Frontal cortex (tissue), 1 donor: ENCODE measurements at regions not wholly inside any gene's neighbourhood (a gene's known extent, or its start where the extent isn't known, plus 50 kb on each side); places are given as distances from the start of the nearest gene placed in this dataset. TPM values are rescaled to one million over a fixed set of nuclear protein-coding genes. Genes with fewer than 3 reads are reported as not detected.

Source experiments
- small RNA-seq: library from RNA; depleted of rRNA; stranded (forward); fragments of <200 nt; gene quantifications from one replicate; pipeline ENCODE3, GENCODE V24; 2014

Small RNA genes lying in the stretch of these regions (small RNA-seq; reads per million reads assigned to genes)
- not detected for gene RN7SL702P
